ENCODE measurements at regions not wholly inside any gene's neighbourhood (a gene's known extent, or its start where the extent isn't known, plus 50 kb on each side); places are given as distances from the start of the nearest gene placed in this dataset.

GRCh38 chr11:33533386-33534052, 167.1 kb downstream of the C11orf91 start:
- no peak for TF ChIP-seq POLR2A (IDR thresholded peaks at IDR 0.05)
- no peak for TF ChIP-seq CTCF (IDR thresholded peaks at IDR 0.05)
- TF ChIP-seq POLR2AphosphoS5 (IDR thresholded peaks at IDR 0.05), result no peak
